CD4-positive, alpha-beta T cell (primary cell): ENCODE measurements at regions not wholly inside any gene's neighbourhood (a gene's known extent, or its start where the extent isn't known, plus 50 kb on each side); places are given as distances from the start of the nearest gene placed in this dataset.

Source experiments
- ATAC-seq: fragments of 200-7000 bp; cut with Tn5 transposase; one replicate; pipeline ENCODE4 v1.10.0; 2022; ENCODE audit warnings: mild to moderate bottlenecking; ENCODE audit not compliant: poor library complexity
- CTCF ChIA-PET: fragments of 350-600 bp; sonication (Branson Sonifier 250); formaldehyde crosslinking; loops from one replicate; lab custom pipeline; 2021; ENCODE audit warnings: antibody characterized with exemption, inconsistent platforms; lab: Charles Lee
- POLR2A ChIA-PET: fragments of 350-600 bp; sonication (Branson Sonifier 250); formaldehyde crosslinking; loops from one replicate; lab custom pipeline; 2021; ENCODE audit warnings: antibody characterized with exemption, inconsistent platforms; lab: Charles Lee
- DNase-seq, 14 experiments: peaks; one replicate each; pipeline ENCODE4 v3.0.0-alpha.2; 2013 to 2020; ENCODE audit warnings: mixed read lengths in 2 of 14
- H3K27ac ChIP-seq, 2 donors: one replicate each; pipeline versions ENCODE4 v1.5.1 to v1.7.0; 2013; ENCODE audit warnings: low read length in 2 of 2, low read depth in 1 of 2, mild to moderate bottlenecking in 1 of 2
- H3K27me3 ChIP-seq, 2 experiments: 1 replicate in 1 of 2; 2 replicates in 1 of 2; pipeline versions ENCODE4 v1.6.1 to v1.7.0; 2013; ENCODE audit warnings: low read length in 2 of 2, control low read depth in 1 of 2, mild to moderate bottlenecking in 1 of 2, moderate library complexity in 1 of 2; ENCODE audit not compliant: insufficient read depth in 2 of 2, control insufficient read depth in 1 of 2
- H3K36me3 ChIP-seq: one replicate; pipeline ENCODE4 v1.6.1; 2013; ENCODE audit warnings: low read length, control low read depth; ENCODE audit not compliant: insufficient read depth
- H3K4me1 ChIP-seq: one replicate; pipeline ENCODE4 v1.6.1; 2013; ENCODE audit warnings: low read length, control low read depth; ENCODE audit not compliant: insufficient read depth
- H3K4me3 ChIP-seq: one replicate; pipeline ENCODE4 v1.5.1; 2013; ENCODE audit warnings: mild to moderate bottlenecking, low read length, moderate library complexity
- H3K9me3 ChIP-seq, 2 experiments: 1 replicate in 1 of 2; 2 replicates in 1 of 2; pipeline versions ENCODE4 v1.6.1 to v1.7.0; 2013; ENCODE audit warnings: low read length in 2 of 2, mild to moderate bottlenecking in 2 of 2, control low read depth in 1 of 2, moderate library complexity in 1 of 2; ENCODE audit not compliant: control insufficient read depth in 1 of 2, insufficient read depth in 1 of 2
- H3K27ac Mint-ChIP-seq: one replicate; pipeline ENCODE4 v1.8.0; 2020; ENCODE audit warnings: mixed read lengths
- H3K27me3 Mint-ChIP-seq: one replicate; pipeline ENCODE4 v1.8.0; 2021; ENCODE audit warnings: mixed read lengths
- H3K36me3 Mint-ChIP-seq: one replicate; pipeline ENCODE4 v1.8.0; 2021; ENCODE audit warnings: low read depth, mixed read lengths
- H3K4me1 Mint-ChIP-seq: one replicate; pipeline ENCODE4 v1.8.0; 2021; ENCODE audit warnings: low read depth, mixed read lengths
- H3K4me3 Mint-ChIP-seq: one replicate; pipeline ENCODE4 v1.8.0; 2020; ENCODE audit warnings: mild to moderate bottlenecking, mixed read lengths
- H3K9me3 Mint-ChIP-seq: one replicate; pipeline ENCODE4 v1.8.0; 2020; ENCODE audit warnings: mixed read lengths
- intact Hi-C, 2 experiments: fragments of 100-400 bp; cut with DNase I in 1 of 2; cut with micrococcal nuclease in 1 of 2; formaldehyde crosslinking; loops; one replicate each; pipeline versions ENCODE4 v1.15.1 to v1.9.0; 2023 to 2025; cut with DNase I, micrococcal nuclease
- TF ChIP-seq, protein P1 (sequence below): fragments of 200-600 bp; IDR thresholded peaks from one replicate; pipeline ENCODE4 v1.8.0; 2022; ENCODE audit warnings: antibody characterized with exemption, mild to moderate bottlenecking

DNA sequence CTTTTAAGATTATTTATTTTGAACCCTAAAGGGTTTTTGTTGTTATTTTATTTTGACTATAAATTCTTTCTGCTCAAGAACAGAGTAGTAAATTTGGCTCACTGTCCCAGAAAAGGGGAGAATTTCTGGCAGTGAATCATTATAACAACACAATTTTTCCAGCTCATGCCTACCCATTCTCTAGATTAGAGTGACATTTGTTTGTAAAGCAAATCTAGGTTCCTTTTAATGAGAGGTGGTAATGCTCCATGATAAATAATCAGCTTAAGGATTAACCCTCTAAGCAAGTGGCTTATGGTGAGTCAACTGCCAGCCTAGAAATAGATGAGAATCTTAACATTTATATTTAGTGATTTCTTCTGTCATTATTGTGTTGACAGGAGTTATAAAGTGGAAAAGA is 409.2 kb downstream of the NFIB start:
- H3K4me1 Mint-ChIP-seq = no peaks in the 10 kb centered on the region
- CTCF ChIA-PET = no interaction called here
- no peaks in the 10 kb centered on the region for H3K27me3 Mint-ChIP-seq
- DNase-seq (no peak), ATAC-seq (no peak)
- intact Hi-C loops = no loop called here
- Histone ChIP-seq H3K27ac (no peak overlapping the region), H3K27me3 (no peaks in the 10 kb centered on the region), H3K4me1 (no peaks in the 10 kb centered on the region), H3K4me3 (no peak overlapping the region), H3K36me3 (no peaks in the 10 kb centered on the region), H3K9me3 (no peaks in the 10 kb centered on the region)
- H3K9me3 Mint-ChIP-seq = peaks cover 4% of the 10 kb centered on the region
- no peaks in the 10 kb centered on the region for H3K36me3 Mint-ChIP-seq
- no peak overlapping the region for H3K27ac Mint-ChIP-seq
- POLR2A ChIA-PET = no interaction called here
- H3K4me3 Mint-ChIP-seq = no peak overlapping the region
- TF ChIP-seq, protein P1, sequence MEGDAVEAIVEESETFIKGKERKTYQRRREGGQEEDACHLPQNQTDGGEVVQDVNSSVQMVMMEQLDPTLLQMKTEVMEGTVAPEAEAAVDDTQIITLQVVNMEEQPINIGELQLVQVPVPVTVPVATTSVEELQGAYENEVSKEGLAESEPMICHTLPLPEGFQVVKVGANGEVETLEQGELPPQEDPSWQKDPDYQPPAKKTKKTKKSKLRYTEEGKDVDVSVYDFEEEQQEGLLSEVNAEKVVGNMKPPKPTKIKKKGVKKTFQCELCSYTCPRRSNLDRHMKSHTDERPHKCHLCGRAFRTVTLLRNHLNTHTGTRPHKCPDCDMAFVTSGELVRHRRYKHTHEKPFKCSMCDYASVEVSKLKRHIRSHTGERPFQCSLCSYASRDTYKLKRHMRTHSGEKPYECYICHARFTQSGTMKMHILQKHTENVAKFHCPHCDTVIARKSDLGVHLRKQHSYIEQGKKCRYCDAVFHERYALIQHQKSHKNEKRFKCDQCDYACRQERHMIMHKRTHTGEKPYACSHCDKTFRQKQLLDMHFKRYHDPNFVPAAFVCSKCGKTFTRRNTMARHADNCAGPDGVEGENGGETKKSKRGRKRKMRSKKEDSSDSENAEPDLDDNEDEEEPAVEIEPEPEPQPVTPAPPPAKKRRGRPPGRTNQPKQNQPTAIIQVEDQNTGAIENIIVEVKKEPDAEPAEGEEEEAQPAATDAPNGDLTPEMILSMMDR = no peak

DNA sequence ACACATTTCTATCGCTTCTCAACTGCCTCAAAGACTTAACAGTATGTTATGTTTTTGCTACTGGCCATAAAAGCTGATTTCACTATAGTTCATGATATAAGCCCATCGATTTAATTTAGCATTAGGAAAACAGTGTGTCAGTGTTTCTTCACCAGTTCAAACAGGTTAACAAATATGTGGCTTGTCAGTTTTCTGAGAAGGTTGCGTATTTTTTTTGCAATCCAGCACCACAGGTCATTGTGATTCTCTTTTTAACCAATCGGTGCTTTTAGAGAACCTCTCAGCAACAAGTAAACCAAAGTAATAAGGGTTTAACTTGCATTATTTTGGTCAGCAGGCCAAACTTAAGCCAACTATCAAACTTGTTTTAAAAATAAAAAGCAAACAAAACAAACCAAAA is 409.6 kb downstream of the NFIB start:
- peaks cover 4% of the 10 kb centered on the region for H3K9me3 Mint-ChIP-seq
- Histone ChIP-seq H3K4me1 (no peaks in the 10 kb centered on the region), H3K27ac (no peak overlapping the region), H3K27me3 (no peaks in the 10 kb centered on the region), H3K36me3 (no peaks in the 10 kb centered on the region), H3K4me3 (no peak overlapping the region), H3K9me3 (no peaks in the 10 kb centered on the region)
- ChIA-PET CTCF (no interaction called here), POLR2A (no interaction called here)
- TF ChIP-seq, protein P1 = no peak
- DNase-seq (no peak), ATAC-seq (no peak)
- H3K27ac Mint-ChIP-seq = no peak overlapping the region
- intact Hi-C loops = no loop called here
- H3K36me3 Mint-ChIP-seq = no peaks in the 10 kb centered on the region
- no peak overlapping the region for H3K4me3 Mint-ChIP-seq
- H3K27me3 Mint-ChIP-seq = no peaks in the 10 kb centered on the region
- no peaks in the 10 kb centered on the region for H3K4me1 Mint-ChIP-seq

DNA sequence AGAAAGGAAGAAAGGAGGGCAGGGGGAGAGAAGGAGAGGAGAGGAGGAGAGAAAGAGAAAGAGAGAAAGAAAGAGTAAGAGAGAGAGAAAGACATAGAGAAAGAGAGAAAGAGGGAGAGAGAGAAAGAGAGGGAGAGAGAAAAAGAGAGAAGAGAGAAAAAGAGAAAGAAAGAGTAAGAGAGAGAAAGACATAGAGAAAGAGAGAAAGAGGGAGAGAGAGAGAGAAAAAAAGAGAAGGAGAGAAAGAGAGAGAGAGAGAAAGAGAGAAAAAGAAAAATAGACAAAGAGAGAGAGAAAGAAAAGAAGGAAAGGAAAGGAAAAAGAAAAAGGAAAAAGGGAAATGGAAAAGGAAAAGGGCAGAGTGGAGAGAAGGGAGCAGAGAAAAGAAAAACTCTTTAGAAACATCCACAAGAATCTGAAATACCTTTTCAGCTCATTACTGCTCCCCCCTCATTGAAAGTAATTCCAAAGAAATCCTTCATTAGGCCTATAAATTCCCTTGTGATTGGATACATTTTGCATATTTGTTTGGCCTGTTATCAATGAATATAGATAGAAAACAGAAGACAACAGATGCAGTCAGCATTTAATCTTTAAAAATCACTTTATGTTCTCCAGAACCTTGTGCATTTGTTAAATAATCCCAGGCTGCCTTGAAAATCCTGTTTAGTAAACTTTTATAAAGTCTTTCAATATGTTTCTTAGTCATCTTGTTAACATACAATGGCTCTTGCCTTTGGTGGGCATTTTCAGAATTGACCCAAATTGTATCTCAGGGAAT is 411.5 kb downstream of the NFIB start:
- TF ChIP-seq, protein P1 = peak; percentile 31
- ChIA-PET CTCF (no interaction called here), POLR2A (no interaction called here)
- intact Hi-C loops = no loop called here
- Mint-ChIP-seq H3K27me3 (no peaks in the 10 kb centered on the region), H3K4me1 (no peaks in the 10 kb centered on the region), H3K4me3 (no peak overlapping the region), H3K36me3 (no peaks in the 10 kb centered on the region), H3K9me3 (peaks cover 3% of the 10 kb centered on the region), H3K27ac (no peak overlapping the region)
- no peaks in the 10 kb centered on the region for H3K9me3 ChIP-seq
- H3K4me3 ChIP-seq = no peak overlapping the region
- H3K36me3 ChIP-seq = no peaks in the 10 kb centered on the region
- H3K27me3 ChIP-seq = no peaks in the 10 kb centered on the region
- ATAC-seq (no peak), DNase-seq (no peak)
- H3K27ac ChIP-seq = no peak overlapping the region
- H3K4me1 ChIP-seq = no peaks in the 10 kb centered on the region
